Fibroblast of mammary gland (primary cell): ENCODE measurements at regions not wholly inside any gene's neighbourhood (a gene's known extent, or its start where the extent isn't known, plus 50 kb on each side); places are given as distances from the start of the nearest gene placed in this dataset.
A peak's percentile ranks its signal among the peaks of the same experiment; 100 is the strongest.

Source experiments
- DNase-seq: peaks from one replicate; pipeline ENCODE4 v3.0.0-alpha.2; 2010; ENCODE audit warnings: low read depth
- H3K4me3 ChIP-seq: 2 replicates; pipeline ENCODE4 v1.5.1; 2011; ENCODE audit warnings: low read depth, mild to moderate bottlenecking, low read length, moderate library complexity; ENCODE audit not compliant: control insufficient read depth
- TF ChIP-seq, protein P1 (sequence below): conservative IDR thresholded peaks from 2 replicates; pipeline ENCODE4 v1.5.1; 2011; ENCODE audit warnings: low read depth, low read length, inconsistent platforms; ENCODE audit not compliant: control insufficient read depth, insufficient read depth

DNA sequence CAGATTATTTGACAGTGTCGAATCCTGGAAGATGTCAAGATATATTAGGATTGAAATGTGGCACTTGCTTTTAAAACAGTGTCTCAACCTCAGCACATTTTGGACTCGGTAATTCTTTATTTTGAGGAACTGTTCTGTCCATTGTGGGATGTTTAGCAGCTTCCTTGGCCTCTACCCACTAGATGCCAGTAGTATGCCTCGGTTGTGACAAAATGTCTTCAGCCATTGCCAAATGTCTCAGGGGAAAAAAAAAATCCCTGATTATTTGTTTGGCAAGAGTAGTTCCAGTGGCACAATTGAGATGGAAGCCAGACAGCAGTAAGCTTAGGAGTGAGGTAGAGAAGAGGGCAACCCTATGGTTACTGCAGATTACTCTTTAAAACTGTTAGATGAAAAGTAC lies 694.5 kb upstream of the RIOK2 start:
- TF ChIP-seq, protein P1, sequence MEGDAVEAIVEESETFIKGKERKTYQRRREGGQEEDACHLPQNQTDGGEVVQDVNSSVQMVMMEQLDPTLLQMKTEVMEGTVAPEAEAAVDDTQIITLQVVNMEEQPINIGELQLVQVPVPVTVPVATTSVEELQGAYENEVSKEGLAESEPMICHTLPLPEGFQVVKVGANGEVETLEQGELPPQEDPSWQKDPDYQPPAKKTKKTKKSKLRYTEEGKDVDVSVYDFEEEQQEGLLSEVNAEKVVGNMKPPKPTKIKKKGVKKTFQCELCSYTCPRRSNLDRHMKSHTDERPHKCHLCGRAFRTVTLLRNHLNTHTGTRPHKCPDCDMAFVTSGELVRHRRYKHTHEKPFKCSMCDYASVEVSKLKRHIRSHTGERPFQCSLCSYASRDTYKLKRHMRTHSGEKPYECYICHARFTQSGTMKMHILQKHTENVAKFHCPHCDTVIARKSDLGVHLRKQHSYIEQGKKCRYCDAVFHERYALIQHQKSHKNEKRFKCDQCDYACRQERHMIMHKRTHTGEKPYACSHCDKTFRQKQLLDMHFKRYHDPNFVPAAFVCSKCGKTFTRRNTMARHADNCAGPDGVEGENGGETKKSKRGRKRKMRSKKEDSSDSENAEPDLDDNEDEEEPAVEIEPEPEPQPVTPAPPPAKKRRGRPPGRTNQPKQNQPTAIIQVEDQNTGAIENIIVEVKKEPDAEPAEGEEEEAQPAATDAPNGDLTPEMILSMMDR: no peak
- no peak overlapping the region for H3K4me3 ChIP-seq
- DNase-seq: peak; percentile 6

DNA sequence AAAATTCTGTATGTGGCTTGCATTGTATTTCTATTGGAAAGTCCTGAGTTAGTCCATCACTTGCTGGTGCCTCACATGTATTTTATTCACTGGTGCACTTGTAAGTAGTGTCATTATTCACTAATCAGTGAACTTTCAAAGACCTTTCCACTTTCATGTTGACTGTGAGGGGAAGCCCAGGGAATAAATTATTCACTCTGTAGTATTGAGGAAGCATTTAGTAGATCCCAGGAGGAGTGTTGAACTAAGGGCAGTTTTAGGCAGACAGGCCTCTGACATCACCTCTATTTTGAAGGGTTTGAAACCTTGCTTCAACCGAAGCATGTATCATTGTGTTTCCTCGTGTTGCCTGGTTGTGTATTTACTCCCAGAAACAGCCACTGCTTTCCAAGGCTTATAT lies 705.4 kb upstream of the RIOK2 start:
- DNase-seq: no peak
- TF ChIP-seq, protein P1: no peak
- H3K4me3 ChIP-seq: no peak overlapping the region

DNA sequence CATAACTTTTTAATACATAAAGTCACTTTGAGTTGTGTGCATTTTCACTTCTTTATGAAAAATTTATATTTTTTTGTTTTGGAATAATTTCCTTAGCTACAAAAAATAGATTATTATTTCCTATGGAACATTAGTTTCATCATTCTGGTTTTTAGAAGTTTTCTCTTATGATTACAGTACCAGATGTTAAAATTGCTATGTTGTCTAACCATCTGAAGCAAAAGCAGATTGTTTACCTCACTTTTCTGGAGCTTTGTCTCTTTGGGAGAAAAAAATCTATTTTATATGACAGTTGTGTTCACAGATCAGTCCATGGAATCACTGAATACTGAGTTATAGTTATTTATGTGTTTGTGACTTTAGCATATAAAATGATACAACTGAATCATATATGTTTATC lies 708.9 kb upstream of the RIOK2 start:
- no peak for DNase-seq
- TF ChIP-seq, protein P1: no peak
- no peak overlapping the region for H3K4me3 ChIP-seq

DNA sequence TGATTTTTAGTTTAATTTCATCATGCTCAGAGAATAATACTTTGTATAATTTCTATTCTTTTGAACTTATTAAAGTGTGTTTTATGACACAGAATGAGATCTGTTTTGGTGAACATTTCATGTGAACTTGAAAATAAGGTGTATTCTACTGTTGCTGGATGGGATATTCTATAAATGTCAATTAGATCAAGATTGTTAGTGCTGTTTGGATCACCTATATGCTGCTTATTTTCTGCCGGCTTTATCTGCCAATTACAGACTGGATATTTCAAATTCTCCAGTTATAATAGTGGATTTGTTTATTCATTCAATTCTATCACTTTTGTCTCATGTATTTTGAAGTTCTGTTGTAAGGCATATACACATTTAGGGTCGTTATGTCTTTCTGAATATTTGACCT lies 720.7 kb upstream of the RIOK2 start:
- no peak overlapping the region for H3K4me3 ChIP-seq
- TF ChIP-seq, protein P1: no peak
- no peak for DNase-seq

DNA sequence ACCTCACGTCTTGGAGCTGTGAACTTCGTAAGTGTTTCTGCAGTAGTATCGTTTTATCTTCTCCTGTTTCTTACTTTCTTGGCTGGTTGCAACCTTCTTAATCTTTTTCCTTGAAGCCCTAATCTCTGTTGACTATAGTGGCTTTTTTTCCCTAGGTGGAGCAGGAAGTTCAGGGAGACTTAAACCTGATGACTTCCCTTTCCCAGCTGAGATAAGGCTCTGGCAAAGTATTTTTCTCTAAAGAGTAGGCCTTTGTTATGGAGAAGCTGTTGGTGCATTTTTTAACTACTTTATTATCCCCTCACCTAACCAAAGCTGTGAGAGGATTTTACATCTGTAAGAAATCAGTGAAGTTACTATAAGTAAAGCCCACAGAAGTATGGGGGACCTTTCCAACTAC lies 723.1 kb upstream of the RIOK2 start:
- DNase-seq: no peak
- TF ChIP-seq, protein P1: no peak
- no peak overlapping the region for H3K4me3 ChIP-seq

DNA sequence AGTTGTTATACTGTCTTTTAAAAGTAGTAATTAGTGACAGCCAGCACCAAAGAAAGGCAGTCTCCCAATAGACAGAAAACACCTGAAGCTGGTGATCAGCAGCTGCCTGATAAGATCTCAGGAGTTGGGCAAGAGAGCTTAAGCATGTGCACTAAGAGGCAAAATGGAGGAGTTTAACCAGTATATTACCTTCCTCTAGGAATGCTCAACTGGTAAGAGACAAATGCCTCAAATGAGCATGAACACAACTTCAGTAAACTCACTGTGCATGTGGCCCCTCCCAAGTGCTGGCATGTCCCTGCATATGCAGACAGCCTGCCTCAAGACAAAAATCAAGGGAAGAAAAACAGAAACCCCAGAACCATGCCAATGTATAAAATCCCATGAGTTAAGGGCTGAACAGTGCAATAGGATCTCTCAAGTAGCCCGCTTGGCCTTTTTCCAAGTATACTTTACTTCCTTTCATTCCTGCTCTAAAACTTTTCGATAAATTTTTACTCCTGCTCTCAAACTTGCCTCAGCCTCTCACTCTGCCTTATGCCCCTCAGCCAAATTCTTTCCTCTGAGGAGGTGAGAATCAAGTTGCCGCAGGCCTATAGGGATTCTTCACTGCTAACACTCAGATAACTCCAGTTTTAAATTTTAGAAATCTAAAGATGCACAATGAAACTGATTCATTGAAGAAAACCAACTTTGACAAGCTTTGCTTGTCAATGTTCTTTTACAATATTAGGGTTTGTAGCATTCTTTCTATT lies 724.8 kb upstream of the RIOK2 start:
- TF ChIP-seq, protein P1: no peak
- no peak overlapping the region for H3K4me3 ChIP-seq
- DNase-seq: no peak
